PC-9 (cell line): ENCODE measurements at regions not wholly inside any gene's neighbourhood (a gene's known extent, or its start where the extent isn't known, plus 50 kb on each side); places are given as distances from the start of the nearest gene placed in this dataset.

Source experiments
- EZH2 ChIP-seq: fragments of 200-600 bp; sonication (generic); IDR thresholded peaks from 2 replicates; pipeline ENCODE4 v1.8.0; 2017; ENCODE audit warnings: antibody characterized with exemption, low read depth
- TF ChIP-seq, protein P1 (sequence below): fragments of 200-600 bp; sonication (generic); conservative IDR thresholded peaks from 2 replicates; pipeline ENCODE4 v1.6.1; 2017; ENCODE audit warnings: mixed run types, antibody characterized with exemption, mild to moderate bottlenecking, moderate library complexity

DNA sequence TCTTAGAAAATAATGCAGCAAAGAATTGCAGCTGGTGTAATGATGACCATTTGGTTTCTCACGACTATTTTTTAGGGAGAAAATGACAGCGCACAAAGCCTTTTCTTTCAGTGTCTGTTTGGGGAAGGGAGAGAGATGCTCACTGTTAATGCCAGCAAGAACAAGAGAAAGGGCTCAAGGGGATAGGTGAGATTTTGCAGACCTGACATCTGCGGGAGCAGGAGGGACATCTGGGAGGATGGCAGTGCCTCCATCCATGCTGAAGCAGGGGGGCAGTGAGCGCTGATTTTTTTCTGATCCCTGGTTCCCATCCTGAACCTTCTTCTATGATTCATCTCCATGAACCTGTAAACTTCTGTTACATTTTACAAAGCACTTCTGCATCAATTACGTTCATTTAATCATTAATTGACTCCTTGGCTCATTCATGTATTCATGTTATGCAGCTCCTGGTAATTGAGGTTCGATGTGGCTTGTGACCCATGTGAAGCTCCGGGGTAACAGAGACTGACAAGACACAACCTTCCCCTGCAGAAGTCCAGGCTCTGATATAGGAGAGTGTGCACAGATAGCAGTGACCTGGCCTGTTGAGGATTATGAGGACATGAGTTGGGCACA, 595.3 kb downstream of the PTPRU start:
- no peak for TF ChIP-seq EZH2
- TF ChIP-seq, protein P1, sequence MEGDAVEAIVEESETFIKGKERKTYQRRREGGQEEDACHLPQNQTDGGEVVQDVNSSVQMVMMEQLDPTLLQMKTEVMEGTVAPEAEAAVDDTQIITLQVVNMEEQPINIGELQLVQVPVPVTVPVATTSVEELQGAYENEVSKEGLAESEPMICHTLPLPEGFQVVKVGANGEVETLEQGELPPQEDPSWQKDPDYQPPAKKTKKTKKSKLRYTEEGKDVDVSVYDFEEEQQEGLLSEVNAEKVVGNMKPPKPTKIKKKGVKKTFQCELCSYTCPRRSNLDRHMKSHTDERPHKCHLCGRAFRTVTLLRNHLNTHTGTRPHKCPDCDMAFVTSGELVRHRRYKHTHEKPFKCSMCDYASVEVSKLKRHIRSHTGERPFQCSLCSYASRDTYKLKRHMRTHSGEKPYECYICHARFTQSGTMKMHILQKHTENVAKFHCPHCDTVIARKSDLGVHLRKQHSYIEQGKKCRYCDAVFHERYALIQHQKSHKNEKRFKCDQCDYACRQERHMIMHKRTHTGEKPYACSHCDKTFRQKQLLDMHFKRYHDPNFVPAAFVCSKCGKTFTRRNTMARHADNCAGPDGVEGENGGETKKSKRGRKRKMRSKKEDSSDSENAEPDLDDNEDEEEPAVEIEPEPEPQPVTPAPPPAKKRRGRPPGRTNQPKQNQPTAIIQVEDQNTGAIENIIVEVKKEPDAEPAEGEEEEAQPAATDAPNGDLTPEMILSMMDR = no peak
